Pancreas (tissue), 10 donors: ENCODE measurements at regions not wholly inside any gene's neighbourhood (a gene's known extent, or its start where the extent isn't known, plus 50 kb on each side); places are given as distances from the start of the nearest gene placed in this dataset.
A peak's percentile ranks its signal among the peaks of the same experiment; 100 is the strongest.

Experiments used
- ATAC-seq, 4 donors: fragments of 200-7000 bp; cut with Tn5 transposase; one replicate each; pipeline versions ENCODE4 v1.8.0 to v1.9.1; 2020; ENCODE audit warnings: mild to moderate bottlenecking in 4 of 4, moderate library complexity in 4 of 4
- DNase-seq, 6 donors: peaks; one replicate each; pipeline ENCODE4 v3.0.0-alpha.2; 2020
- FAIRE-seq: peaks from 2 replicates; lab custom pipeline; 2012; peaks lifted over from hg19 to GRCh38; lab: Jason Lieb, UNC
- H3K27ac ChIP-seq, 4 donors: fragments of 200-600 bp; sonication (generic); 1 replicate in 3 of 4; 2 replicates in 1 of 4; pipeline versions ENCODE4 v1.5.0 to v1.8.0; 2020
- H3K27me3 ChIP-seq, 4 donors: fragments of 200-600 bp; one replicate each; pipeline ENCODE4 v1.8.0; 2021
- H3K36me3 ChIP-seq, 3 donors: fragments of 200-600 bp; sonication (generic) in 1 of 3; one replicate each; pipeline versions ENCODE4 v1.5.0 to v1.8.0; 2020 to 2021
- H3K4me1 ChIP-seq, 3 donors: fragments of 200-600 bp; one replicate each; pipeline ENCODE4 v1.8.0; 2021
- H3K4me3 ChIP-seq, 4 donors: fragments of 200-600 bp; sonication (generic) in 2 of 4; one replicate each; pipeline versions ENCODE4 v1.5.0 to v1.8.0; 2020 to 2021
- H3K9me3 ChIP-seq, 4 donors: fragments of 200-600 bp; one replicate each; pipeline ENCODE4 v1.8.0; 2021
- CTCF ChIP-seq, 4 donors: fragments of 200-600 bp; sonication (generic) in 3 of 4; IDR thresholded peaks; one replicate each; pipeline versions ENCODE4 v1.5.0 to v1.8.0; 2021; ENCODE audit warnings: antibody characterized with exemption in 4 of 4
- WGBS, 2 donors: extraction: QIAGEN DNeasy Blood & Tissue Kit; methylation state at CpG; one replicate each; pipeline ENCODE4 v1.1.7; 2013; 5-methylcytosine and 5-hydroxymethylcytosine counted together
- intact Hi-C, 3 donors: fragments of 100-400 bp; cut with DNase I; formaldehyde crosslinking; loops; one replicate each; pipeline versions ENCODE4 v1.11.1 to v1.14.2; 2022
- donor health status: healthy with polysubstance abuse.
- donor health status: DM: no; HTN: no; CAD: no; lungs with moderate emphysema.
- donor health status: DM: no; HTN: no; CAD: no.
- donor health status: control.
- donor health status: control.
- donor health status: Bipolar disorder and iron deficiency.
- donor health status: DM: yes; HTN: yes; CAD: no.
- donor health status: DM: no; HTN: no; CAD: no.
- donor health status: DM: no; HTN: no; CAD: no.
- donor health status: DM: yes; HTN: yes; CAD: no.

DNA sequence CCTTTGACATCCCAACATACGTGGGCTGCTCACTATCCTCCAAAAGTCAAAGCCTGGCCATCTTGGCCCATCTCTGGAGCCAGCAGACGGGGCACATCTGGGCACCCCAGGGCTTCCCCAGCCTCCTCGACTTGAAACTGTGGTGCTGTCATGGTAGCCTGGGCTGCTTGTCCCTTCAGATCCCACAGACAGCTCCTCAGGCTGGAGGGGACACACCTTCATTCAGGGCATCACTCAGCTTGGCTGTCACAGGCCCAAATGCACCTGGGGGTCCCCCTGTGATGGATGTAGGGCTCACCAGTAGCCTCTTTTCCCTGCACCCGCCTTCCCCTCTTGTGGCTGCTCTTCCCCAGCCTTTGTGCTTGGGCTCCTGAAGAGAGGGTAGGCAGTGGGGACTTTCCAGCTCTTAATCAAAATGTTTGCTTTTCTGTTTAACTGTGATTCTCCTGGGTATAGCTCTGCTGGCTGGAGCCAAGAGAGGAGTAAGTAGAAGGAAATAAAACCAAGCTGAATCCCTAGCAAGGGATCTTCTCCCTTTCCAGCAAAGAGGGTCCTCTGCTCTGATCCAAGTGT lies 92.3 kb downstream of the GYPC start:
- 46 to 54% methylated on average over 4 of the region's 4 CpGs for WGBS, 2 donors
- H3K9me3 ChIP-seq, result no peaks in the 10 kb centered on the region
- TF ChIP-seq CTCF (IDR thresholded peaks at IDR 0.05), result no peak
- no peaks in the 10 kb centered on the region for H3K4me1 ChIP-seq
- H3K4me3 ChIP-seq, result no peak overlapping the region
- peak in 1 of 4 donors; percentile 73 for ATAC-seq
- no peaks in the 10 kb centered on the region for H3K27me3 ChIP-seq
- intact Hi-C loops, result no loop called here
- no peak for DNase-seq
- no peak for FAIRE-seq
- H3K27ac ChIP-seq, result no peak overlapping the region
- no peaks in the 10 kb centered on the region for H3K36me3 ChIP-seq

DNA sequence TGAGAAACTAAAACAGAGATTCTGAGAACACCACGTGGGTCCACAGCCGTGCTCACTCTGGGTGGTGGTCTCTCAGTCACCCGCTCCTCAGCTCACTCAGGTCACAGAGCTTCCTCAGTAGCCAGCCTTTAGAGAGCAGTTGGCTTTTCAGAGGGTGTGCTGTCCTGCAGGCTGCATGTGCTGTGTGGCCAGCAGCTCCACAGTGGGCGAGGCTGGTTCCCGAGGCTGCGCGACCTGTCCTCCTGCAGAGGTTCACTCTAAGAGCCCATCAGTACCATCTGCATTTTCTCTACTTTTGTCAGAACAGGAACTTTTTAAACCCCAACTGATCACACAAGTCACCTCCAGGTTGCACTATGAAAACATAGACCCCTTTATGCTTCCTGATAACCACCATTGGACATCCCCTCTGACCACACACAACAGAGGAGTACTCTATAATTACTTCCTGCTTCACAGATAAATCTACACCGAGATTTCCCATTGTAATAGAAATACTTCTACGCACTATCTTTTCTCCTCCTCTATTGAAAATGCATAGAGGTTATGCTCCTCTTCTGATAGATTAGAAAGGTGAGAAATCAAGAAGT lies 93.1 kb downstream of the GYPC start:
- no peak for ATAC-seq
- no peak for DNase-seq
- H3K36me3 ChIP-seq, result no peaks in the 10 kb centered on the region
- FAIRE-seq, result no peak
- H3K27me3 ChIP-seq, result no peaks in the 10 kb centered on the region
- 80 to 82% methylated on average over 9 of the region's 9 CpGs for WGBS, 2 donors
- H3K9me3 ChIP-seq, result no peaks in the 10 kb centered on the region
- no peak for TF ChIP-seq CTCF (IDR thresholded peaks at IDR 0.05)
- intact Hi-C loops, result no loop called here
- no peak overlapping the region for H3K4me3 ChIP-seq
- H3K27ac ChIP-seq, result no peak overlapping the region
- no peaks in the 10 kb centered on the region for H3K4me1 ChIP-seq

GRCh38 chr2:126749537-126749936 lies 93.6 kb downstream of the GYPC start:
- no peak for DNase-seq
- Histone ChIP-seq H3K36me3 (no peaks in the 10 kb centered on the region), H3K27me3 (no peaks in the 10 kb centered on the region), H3K9me3 (no peaks in the 10 kb centered on the region), H3K4me3 (no peak overlapping the region), H3K27ac (no peak overlapping the region), H3K4me1 (no peaks in the 10 kb centered on the region)
- FAIRE-seq, result no peak
- WGBS, 2 donors, result 65 to 76% methylated on average over 1 of the region's 1 CpG
- no peak for ATAC-seq
- intact Hi-C loops, result no loop called here
- TF ChIP-seq CTCF (IDR thresholded peaks at IDR 0.05), result no peak

- DNase-seq (no peak), ATAC-seq (no peak), FAIRE-seq (no peak)
- intact Hi-C loops, result no loop called here
- 82 to 87% methylated on average over 4 of the region's 4 CpGs for WGBS, 2 donors
- no peak overlapping the region for H3K27ac ChIP-seq
- no peaks in the 10 kb centered on the region for H3K27me3 ChIP-seq
- TF ChIP-seq CTCF (IDR thresholded peaks at IDR 0.05), result no peak
- no peaks in the 10 kb centered on the region for H3K4me1 ChIP-seq
- H3K4me3 ChIP-seq, result no peak overlapping the region
- no peaks in the 10 kb centered on the region for H3K36me3 ChIP-seq
- H3K9me3 ChIP-seq, result no peaks in the 10 kb centered on the region
These were observed 94.5 kb downstream of the GYPC start for GRCh38 chr2:126750506-126750905.

DNA sequence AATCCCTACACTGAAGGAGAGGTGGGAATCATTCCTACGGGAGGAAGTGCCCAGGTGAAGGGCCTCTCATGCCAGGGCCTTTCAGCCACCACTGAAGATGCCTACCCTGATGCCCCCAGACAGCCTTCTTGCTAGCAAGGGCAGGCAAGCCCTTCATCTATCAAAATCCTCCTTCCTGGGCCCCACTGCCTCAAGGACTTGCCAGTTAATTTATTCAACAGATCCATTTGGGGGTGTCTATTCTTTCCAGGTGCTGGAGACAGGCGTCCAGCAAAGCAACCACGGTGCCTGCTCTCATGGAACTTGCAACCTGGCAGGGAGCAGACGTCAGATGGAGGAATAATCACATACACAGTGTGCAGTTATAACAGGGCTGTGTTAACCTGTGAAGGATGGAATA lies 95.5 kb downstream of the GYPC start:
- ATAC-seq, result no peak
- no peak for DNase-seq
- H3K27ac ChIP-seq, result no peak overlapping the region
- FAIRE-seq, result no peak
- no peaks in the 10 kb centered on the region for H3K4me1 ChIP-seq
- WGBS, 2 donors, result 68 to 73% methylated on average over 4 of the region's 4 CpGs
- no peaks in the 10 kb centered on the region for H3K36me3 ChIP-seq
- no peaks in the 10 kb centered on the region for H3K9me3 ChIP-seq
- TF ChIP-seq CTCF (IDR thresholded peaks at IDR 0.05), result no peak
- intact Hi-C loops, result no loop called here
- H3K27me3 ChIP-seq, result no peaks in the 10 kb centered on the region
- H3K4me3 ChIP-seq, result no peak overlapping the region
